RWPE1 (cell line): ENCODE measurements at regions not wholly inside any gene's neighbourhood (a gene's known extent, or its start where the extent isn't known, plus 50 kb on each side); places are given as distances from the start of the nearest gene placed in this dataset.

Experiments used
- CTCF ChIA-PET: fragments of 350-600 bp; sonication (Branson Sonifier 250); formaldehyde crosslinking; extraction: SDS; loops from one replicate; lab custom pipeline; 2021; lab: Yijun Ruan, JAX
- POLR2A ChIA-PET: fragments of 400-600 bp; formaldehyde crosslinking; extraction: SDS; loops from one replicate; lab custom pipeline; 2020; ENCODE audit warnings: antibody characterized with exemption; ENCODE audit not compliant: low non-redundant PET; lab: Yijun Ruan, JAX
- DNase-seq: peaks from one replicate; pipeline ENCODE4 v3.0.0; 2012; ENCODE audit warnings: low spot score
- H3K27ac ChIP-seq: fragments of 450-650 bp; 2 replicates; pipeline ENCODE4 v1.5.1; 2017
- TF ChIP-seq, protein P1 (sequence below): fragments of 450-650 bp; conservative IDR thresholded peaks from 2 replicates; pipeline ENCODE4 v1.5.1; 2017; ENCODE audit warnings: low read depth, mild to moderate bottlenecking

DNA sequence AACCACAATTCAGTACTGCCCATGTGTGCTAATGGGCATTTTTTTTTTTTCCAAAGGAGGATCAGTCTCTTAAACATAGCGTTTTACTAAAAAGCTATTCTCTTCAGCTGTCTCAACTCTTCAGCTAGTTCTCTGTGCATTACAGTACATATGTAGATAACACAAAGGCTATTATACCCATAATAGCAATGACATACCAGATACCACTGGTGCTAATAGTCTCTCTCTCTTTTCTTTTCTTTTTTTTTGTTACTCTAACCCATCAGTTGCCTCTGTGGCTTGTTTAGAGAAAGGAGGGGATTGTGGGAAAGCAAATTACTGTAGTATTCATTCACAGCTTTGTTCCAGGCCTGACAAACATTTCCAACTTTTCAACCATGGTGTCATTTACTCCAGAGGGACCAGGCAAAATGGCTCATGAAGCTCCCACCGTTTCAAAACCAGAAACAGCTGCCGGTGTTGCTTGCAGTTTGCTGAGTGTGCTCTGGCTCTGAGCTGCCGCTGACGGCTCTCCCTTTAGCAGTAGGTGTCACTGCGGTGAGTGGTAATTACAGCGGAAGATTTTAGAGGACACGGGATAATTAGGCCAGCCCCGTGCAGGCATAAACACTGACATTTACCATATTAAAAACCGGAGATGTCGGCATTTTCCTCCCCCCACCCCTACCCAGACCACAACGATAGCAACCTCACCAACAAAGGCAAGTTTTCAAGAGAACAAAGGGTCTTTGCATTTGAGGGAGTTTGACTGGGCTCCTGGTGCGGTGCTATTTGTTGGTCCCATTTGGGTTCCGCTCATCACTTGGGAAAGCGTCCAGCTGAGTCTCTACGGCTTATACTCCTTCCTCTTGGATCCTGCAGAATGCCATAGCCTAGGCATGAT lies 1005.5 kb downstream of the KCNMA1 start:
- H3K27ac ChIP-seq: no peak overlapping the region
- POLR2A ChIA-PET: no interaction called here
- CTCF ChIA-PET: no interaction called here
- TF ChIP-seq, protein P1, sequence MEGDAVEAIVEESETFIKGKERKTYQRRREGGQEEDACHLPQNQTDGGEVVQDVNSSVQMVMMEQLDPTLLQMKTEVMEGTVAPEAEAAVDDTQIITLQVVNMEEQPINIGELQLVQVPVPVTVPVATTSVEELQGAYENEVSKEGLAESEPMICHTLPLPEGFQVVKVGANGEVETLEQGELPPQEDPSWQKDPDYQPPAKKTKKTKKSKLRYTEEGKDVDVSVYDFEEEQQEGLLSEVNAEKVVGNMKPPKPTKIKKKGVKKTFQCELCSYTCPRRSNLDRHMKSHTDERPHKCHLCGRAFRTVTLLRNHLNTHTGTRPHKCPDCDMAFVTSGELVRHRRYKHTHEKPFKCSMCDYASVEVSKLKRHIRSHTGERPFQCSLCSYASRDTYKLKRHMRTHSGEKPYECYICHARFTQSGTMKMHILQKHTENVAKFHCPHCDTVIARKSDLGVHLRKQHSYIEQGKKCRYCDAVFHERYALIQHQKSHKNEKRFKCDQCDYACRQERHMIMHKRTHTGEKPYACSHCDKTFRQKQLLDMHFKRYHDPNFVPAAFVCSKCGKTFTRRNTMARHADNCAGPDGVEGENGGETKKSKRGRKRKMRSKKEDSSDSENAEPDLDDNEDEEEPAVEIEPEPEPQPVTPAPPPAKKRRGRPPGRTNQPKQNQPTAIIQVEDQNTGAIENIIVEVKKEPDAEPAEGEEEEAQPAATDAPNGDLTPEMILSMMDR: no peak
- no peak for DNase-seq

DNA sequence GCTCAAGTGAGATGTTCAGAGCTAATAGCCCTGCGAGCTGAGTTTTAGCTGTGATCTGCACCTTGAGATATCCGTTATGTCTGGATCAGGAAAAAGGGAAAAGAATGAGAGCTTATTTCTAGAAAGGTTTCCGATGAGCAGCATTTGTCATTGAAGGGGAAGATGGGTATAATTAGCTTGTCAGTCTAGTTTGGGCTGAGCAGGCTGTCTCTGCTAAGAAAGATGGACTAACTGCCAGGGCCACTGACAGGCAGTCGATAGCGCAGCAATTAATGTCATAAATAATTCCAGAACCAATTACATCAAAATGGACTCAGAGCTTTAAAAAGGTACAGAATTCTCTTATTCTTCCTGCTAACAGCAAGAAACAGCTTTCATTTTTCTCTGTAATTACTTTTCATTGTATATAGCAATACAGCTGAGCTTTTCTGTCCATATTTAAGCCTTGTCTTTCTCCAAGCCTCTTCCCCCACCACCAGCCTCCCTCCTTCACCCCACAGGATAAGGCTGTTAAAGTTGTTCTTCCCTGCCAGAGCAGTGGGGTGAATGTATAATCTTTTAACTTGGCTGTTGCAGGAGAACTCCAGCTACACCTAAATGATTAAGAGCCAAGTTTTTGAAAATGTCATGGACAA lies 1006.5 kb downstream of the KCNMA1 start:
- POLR2A ChIA-PET: no interaction called here
- no peak overlapping the region for H3K27ac ChIP-seq
- TF ChIP-seq, protein P1: no peak
- CTCF ChIA-PET: interaction anchor here (0.7 kb wide), 1 partner anchor 374 kb away, joined by 3 read pairs; no protein-coding TSS in a partner anchor
- DNase-seq: no peak

DNA sequence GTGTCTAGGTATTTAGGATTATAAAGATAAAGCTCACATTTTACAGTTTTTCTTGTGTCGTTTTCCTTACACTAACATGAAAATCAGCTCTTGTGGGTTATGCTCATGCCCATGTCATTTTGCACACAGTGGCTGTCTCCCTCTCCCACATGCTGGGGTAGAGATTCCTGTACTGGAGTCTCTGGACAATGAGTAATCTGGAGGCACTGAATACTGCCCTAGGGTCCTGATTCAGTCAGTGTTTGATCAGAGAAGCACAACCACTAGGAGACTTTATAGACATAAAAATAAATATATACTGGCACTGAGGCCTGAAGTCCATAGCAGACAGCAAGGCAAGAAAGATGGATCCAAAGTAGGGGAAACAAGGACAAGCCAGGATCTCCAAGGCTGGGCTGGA lies 1008.8 kb downstream of the KCNMA1 start:
- TF ChIP-seq, protein P1: no peak
- DNase-seq: no peak
- CTCF ChIA-PET: no interaction called here
- no peak overlapping the region for H3K27ac ChIP-seq
- POLR2A ChIA-PET: no interaction called here

DNA sequence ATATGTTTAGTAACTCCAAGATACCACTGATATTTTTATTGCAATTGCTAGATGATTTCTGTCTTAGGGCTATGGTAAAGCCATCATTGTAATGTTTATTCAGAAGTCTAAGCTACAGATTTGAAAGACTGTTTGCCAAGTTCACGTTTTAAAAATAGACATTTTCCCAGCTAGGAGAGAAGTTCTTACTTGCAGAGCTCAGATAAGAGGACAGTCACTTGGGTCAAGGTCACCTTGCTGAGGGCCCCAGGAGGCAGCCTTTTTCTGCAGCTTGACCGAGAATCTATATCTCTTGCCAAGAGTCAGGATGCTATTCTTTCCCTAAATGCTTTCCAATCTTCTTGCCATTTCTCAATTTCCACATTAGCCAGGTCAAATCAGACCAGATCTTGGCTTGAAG lies 1011.2 kb downstream of the KCNMA1 start:
- TF ChIP-seq, protein P1: no peak
- ChIA-PET POLR2A (no interaction called here), CTCF (no interaction called here)
- H3K27ac ChIP-seq: no peak overlapping the region
- no peak for DNase-seq

DNA sequence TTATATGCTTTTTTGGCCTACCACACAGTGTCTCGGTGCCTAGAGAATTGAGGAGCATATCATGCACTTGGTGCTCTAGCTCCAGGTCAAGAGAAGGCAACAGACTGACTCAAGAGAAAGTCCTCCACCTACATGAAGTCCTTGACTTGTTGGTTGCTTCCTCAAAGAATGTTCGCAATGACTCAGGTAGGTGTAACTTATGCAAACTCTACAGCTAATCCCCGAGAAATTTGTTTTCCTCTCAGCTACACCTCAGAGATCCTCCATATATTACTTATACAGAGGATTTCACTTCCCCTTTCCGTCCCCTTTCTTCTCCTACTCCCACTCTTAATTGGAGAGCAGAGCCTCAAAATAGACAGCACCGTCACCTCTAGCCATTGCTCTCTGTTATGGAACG lies 1013.1 kb downstream of the KCNMA1 start:
- POLR2A ChIA-PET: no interaction called here
- TF ChIP-seq, protein P1: no peak
- CTCF ChIA-PET: no interaction called here
- H3K27ac ChIP-seq: no peak overlapping the region
- no peak for DNase-seq

DNA sequence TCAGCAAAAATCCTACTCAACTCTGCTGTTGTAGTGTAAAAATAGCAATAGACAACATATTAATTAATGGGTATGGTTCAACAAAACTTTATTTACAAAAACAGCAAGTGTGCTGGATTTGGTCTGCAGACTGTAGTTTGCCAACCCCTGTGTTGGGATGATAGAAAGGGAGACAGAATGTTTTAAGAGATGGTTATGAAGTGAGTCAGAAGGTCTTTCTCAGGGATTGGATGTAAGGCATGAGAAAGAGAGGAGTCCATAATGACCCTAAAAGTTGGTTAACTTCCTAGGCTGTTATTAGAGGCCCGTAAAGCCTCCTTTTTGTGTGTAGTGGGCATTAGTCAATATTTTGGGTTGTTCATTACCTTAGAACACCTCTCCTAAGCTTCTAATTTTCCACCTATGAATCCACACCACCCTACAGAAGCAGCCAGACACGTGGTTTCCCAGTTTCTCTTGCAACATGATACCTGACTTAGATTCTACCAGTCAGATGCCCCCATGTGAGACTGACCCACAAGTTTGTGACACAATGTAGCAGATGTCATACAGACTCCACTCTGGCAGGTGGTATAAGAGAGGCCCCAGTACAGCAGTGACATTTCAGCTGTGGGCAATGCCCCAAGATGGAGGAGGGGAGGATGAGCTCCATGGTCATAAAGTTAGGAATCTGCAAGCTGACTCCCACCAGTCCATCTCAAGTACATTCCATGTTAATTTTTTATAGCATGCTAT lies 1015.6 kb downstream of the KCNMA1 start:
- TF ChIP-seq, protein P1: no peak
- ChIA-PET CTCF (no interaction called here), POLR2A (no interaction called here)
- no peak overlapping the region for H3K27ac ChIP-seq
- DNase-seq: no peak
